Psoas muscle (tissue), 7 donors: ENCODE measurements at regions not wholly inside any gene's neighbourhood (a gene's known extent, or its start where the extent isn't known, plus 50 kb on each side); places are given as distances from the start of the nearest gene placed in this dataset.

ENCODE experiments used
- ATAC-seq, 4 donors: fragments of 200-7000 bp; cut with Tn5 transposase; one replicate each; pipeline ENCODE4 v1.9.1; 2020; ENCODE audit warnings: moderate library complexity in 3 of 4, mild to moderate bottlenecking in 2 of 4
- DNase-seq, 2 donors: peaks; one replicate each; pipeline ENCODE4 v3.0.0-alpha.2; 2020
- H3K27ac ChIP-seq: fragments of 200-600 bp; one replicate; pipeline ENCODE4 v1.8.0; 2022
- H3K27me3 ChIP-seq, 3 donors: fragments of 200-600 bp in 1 of 3; one replicate each; pipeline versions ENCODE4 v1.6.1 to v1.8.0; 2013 to 2022; ENCODE audit warnings: low read length in 2 of 3, mild to moderate bottlenecking in 2 of 3, moderate library complexity in 1 of 3; ENCODE audit not compliant: insufficient read depth in 3 of 3
- H3K36me3 ChIP-seq, 2 donors: fragments of 200-600 bp in 1 of 2; one replicate each; pipeline versions ENCODE4 v1.6.1 to v1.8.0; 2013 to 2022; ENCODE audit warnings: low read depth in 1 of 2, mild to moderate bottlenecking in 1 of 2, moderate library complexity in 1 of 2; ENCODE audit not compliant: insufficient read depth in 1 of 2
- H3K4me1 ChIP-seq: fragments of 200-600 bp; one replicate; pipeline ENCODE4 v1.8.0; 2022
- H3K4me3 ChIP-seq: fragments of 200-600 bp; one replicate; pipeline ENCODE4 v1.8.0; 2022; ENCODE audit warnings: mild to moderate bottlenecking
- H3K9me3 ChIP-seq: fragments of 200-600 bp; one replicate; pipeline ENCODE4 v1.8.0; 2022
- CTCF ChIP-seq: fragments of 200-600 bp; IDR thresholded peaks from one replicate; pipeline ENCODE4 v1.8.0; 2022; ENCODE audit warnings: antibody characterized with exemption
- WGBS, 3 donors: extraction: QIAGEN DNeasy Blood & Tissue Kit; methylation state at CpG; one replicate each; pipeline versions ENCODE4 v1.1.6 to v1.1.7; 2013; 5-methylcytosine and 5-hydroxymethylcytosine counted together
- intact Hi-C, 2 donors: fragments of 100-400 bp; cut with DNase I; formaldehyde crosslinking; loops; one replicate each; pipeline versions ENCODE4 v1.11.0 to v1.14.2; 2022
- donor health status: healthy with polysubstance abuse.
- donor health status: DM: no; HTN: no; CAD: no; lungs with moderate emphysema.
- donor health status: Bipolar disorder and iron deficiency.
- donor health status: healthy.
- donor health status: DM: yes; HTN: yes; CAD: no.
- donor health status: DM: no; HTN: no; CAD: no.
- donor health status: DM: yes; HTN: yes; CAD: no.

GRCh38 chr1:234837713-234838112 is 227.7 kb upstream of the IRF2BP2 start:
- Histone ChIP-seq H3K4me1 (peaks cover 7% of the 10 kb centered on the region), H3K36me3 (no peaks in the 10 kb centered on the region), H3K4me3 (no peak overlapping the region), H3K27me3 (no peaks in the 10 kb centered on the region), H3K27ac (no peak overlapping the region), H3K9me3 (no peaks in the 10 kb centered on the region)
- DNase-seq (no peak), ATAC-seq (no peak)
- intact Hi-C loops: no loop called here
- no peak for TF ChIP-seq CTCF

DNA sequence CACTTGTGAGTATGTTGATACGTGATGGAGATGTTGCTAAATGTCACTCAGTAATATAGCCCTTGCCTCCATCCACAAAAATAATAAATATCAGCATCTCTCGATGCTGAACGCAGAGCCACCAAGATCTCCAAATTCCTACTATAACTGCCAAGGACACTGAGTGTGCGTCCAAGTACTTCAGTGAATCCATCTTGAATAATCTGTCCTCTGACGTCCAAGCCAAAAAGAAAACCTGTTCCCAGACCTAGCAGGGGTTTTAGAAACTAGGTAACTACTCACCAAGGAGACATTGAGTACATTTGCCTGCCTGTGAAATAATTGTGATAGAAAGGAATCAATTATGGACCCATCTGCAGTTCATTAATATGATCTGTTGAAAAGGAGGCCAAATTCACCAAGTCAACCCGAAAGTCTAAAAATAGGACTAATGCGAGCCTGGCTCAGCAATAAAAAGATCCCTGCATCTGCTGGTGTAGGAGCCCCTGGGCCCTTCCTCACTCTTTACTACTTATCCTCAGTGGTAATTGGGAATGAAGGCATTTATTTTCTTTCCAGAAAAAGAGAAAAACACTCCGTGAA is 226.9 kb upstream of the IRF2BP2 start:
- no peak overlapping the region for H3K27ac ChIP-seq
- no peaks in the 10 kb centered on the region for H3K9me3 ChIP-seq
- peaks cover 7% of the 10 kb centered on the region for H3K4me1 ChIP-seq
- TF ChIP-seq CTCF: no peak
- ATAC-seq (no peak), DNase-seq (no peak)
- intact Hi-C loops: no loop called here
- no peak overlapping the region for H3K4me3 ChIP-seq
- WGBS, 3 donors: 30 to 61% (median 30%) methylated on average over 8 of the region's 8 CpGs
- no peaks in the 10 kb centered on the region for H3K27me3 ChIP-seq
- H3K36me3 ChIP-seq: no peaks in the 10 kb centered on the region

GRCh38 chr1:234836045-234836681 is 226.2 kb upstream of the IRF2BP2 start:
- peaks cover 7% of the 10 kb centered on the region for H3K4me1 ChIP-seq
- H3K9me3 ChIP-seq: no peaks in the 10 kb centered on the region
- no peaks in the 10 kb centered on the region for H3K36me3 ChIP-seq
- no peak overlapping the region for H3K4me3 ChIP-seq
- no peak for ATAC-seq
- WGBS, 3 donors: 76 to 87% (median 80%) methylated on average over 7 of the region's 7 CpGs
- intact Hi-C loops: no loop called here
- H3K27me3 ChIP-seq: no peaks in the 10 kb centered on the region
- H3K27ac ChIP-seq: no peak overlapping the region
- no peak for TF ChIP-seq CTCF
- no peak for DNase-seq

- no peaks in the 10 kb centered on the region for H3K27me3 ChIP-seq
- H3K9me3 ChIP-seq: no peaks in the 10 kb centered on the region
- 64 to 87% (median 75%) methylated on average over 2 of the region's 2 CpGs for WGBS, 3 donors
- ATAC-seq (no peak), DNase-seq (no peak)
- H3K4me1 ChIP-seq: peaks cover 7% of the 10 kb centered on the region
- intact Hi-C loops: no loop called here
- no peak overlapping the region for H3K27ac ChIP-seq
- TF ChIP-seq CTCF: no peak
- no peaks in the 10 kb centered on the region for H3K36me3 ChIP-seq
- no peak overlapping the region for H3K4me3 ChIP-seq
Measured at GRCh38 chr1:234835239-234835638, 225.3 kb upstream of the IRF2BP2 start.

DNA sequence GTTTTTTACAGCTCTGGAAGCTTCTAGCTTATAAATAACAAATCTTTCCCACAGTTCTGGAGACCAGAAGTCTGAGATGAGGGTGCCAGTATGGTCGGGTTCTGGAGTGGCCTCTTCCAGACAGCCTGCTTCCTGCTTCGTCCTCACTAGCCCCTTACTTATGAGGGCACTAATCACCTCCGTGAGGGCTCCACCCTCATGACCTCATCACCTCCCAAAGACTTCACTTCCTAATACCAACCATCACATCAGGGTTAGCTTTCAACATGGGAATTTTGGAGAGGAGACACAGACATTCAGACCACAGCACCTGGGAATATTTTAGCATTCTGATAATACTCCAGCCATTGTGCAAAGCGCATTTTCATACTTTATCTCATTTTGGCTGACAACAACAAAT is 223.7 kb upstream of the IRF2BP2 start:
- intact Hi-C loops: no loop called here
- TF ChIP-seq CTCF: no peak
- H3K27me3 ChIP-seq: no peaks in the 10 kb centered on the region
- H3K27ac ChIP-seq: no peak overlapping the region
- ATAC-seq: no peak
- H3K36me3 ChIP-seq: no peaks in the 10 kb centered on the region
- DNase-seq: no peak
- H3K4me3 ChIP-seq: no peak overlapping the region
- 94 to 97% (median 96%) methylated on average over 4 of the region's 4 CpGs for WGBS, 3 donors
- H3K4me1 ChIP-seq: peaks cover 7% of the 10 kb centered on the region
- H3K9me3 ChIP-seq: no peaks in the 10 kb centered on the region
